ENCODE measurements at regions not wholly inside any gene's neighbourhood (a gene's known extent, or its start where the extent isn't known, plus 50 kb on each side); places are given as distances from the start of the nearest gene placed in this dataset.

DNA sequence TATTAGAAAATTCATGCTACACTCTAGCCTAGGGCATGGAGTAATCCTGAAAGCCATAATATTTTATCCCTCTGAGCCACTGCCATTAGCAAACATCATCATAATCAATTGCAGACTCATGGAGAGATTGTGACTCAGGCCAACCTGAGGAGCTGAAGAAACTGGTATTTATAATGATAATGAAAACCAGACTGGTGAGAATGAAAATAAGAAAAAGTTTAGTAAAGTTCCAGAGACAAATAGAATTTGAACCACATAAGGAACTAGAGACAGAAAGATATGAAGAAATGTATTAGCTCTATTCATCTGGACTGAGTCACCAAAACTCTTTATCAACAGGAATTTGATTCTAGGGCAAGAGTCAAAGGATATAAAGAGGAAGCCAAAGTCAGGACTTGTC is 158.7 kb downstream of the DRD1 start:
- no peak for DNase-seq (ENCODE audit: low spot score)

DNA sequence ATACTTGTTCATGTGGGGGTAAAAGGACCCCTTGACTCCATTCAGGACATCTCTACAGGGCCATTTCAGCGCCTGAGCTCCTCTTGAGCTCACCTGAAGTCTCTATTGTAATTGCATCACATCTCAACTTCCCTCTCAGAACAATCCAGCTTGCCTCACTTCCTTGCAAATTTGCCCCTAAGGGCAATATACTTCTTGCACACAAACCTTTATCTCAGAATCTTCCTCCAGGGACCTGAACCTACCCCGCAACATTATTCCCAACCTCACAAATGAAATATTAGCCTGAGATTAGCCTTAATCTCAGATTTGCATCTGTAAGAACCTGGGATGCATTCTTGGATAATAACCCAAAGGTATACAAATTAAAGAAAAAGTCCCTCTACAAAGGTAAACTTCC is 159.2 kb downstream of the DRD1 start:
- DNase-seq (ENCODE audit: low spot score) = no peak

DNA sequence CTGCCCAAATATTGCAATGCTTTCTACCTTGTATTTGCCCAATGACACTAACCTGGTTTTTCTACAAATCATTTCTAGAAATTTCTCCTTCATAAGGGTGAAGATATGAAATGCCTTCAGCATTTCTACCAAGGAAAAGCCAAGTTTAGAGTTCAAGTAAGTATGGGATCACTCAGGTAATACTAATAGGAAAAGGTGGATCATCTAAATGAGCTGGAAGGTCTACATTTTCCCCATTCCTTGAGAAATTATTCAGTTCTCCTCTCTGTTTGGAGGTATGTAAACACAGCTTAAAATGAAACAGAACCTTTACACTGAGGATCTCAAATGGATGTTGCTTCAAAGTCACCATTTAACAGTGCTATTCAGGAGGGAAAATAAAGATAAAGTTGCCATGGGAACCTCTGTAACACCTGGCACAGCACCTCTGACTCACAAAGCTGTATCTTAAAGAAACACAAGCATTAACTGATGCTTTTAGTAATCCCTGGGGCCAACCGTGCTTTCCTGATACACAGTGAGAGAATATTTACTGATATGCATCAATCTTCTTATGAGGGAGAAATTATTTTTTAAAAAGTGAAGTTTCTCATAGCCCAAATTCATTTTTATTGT is 161.3 kb downstream of the DRD1 start:
- no peak for DNase-seq (ENCODE audit: low spot score)

DNA sequence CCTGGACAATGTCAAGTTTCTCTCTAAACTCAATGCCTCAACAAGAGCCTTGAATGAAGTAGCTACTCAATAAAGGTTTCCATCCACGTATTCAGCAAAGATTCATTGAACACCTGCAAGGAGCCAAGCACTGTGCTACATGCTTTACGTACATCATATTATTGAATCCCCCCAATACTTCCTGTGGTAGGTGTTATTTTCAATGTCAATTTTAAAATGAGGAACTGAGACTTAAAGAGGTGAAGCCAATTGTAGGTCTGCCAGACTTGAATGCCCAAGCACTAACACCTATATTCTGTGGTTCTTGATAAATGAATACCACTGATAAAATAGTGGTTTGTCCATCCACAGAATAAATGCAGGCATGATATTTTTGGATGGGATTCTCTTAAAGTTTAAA is 162.3 kb downstream of the DRD1 start:
- DNase-seq (ENCODE audit: low spot score) = no peak

DNA sequence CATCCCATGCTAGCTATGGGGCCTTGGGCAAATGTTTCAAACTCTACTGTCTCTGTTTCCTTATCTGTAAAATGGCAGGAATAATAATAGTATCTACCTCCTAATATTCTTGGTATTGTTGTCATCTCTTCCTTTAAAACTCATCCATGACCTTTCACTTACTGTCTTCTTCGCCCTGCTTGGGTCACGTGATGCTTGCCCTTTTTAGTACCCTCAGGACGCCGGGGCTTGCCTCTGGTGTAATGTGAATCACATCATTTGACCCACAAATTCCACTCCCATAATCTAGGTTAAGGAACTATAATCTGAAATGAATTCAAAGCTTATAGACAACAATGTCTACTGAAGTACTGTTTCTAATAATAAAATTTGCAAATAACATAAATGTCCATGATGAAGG is 162.7 kb downstream of the DRD1 start:
- no peak for DNase-seq (ENCODE audit: low spot score)

DNA sequence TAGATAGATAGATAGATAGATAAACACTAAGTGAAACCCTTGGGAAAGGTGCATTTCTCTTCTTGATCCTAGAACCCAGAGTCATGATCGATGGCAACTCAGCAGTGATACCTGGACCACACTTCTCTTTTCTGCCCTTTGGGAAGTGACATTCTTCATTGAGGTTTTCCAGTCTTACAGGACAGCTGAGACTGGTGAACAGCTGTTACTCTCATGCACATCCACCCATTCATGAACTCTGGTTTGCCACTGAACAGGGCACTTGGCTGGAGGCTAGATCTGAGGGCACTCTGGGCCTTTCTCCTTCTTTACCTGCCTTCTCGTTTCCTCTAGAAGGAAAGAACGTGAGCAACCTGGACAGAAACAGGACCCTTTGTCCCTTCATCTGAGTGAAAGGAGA is 164.5 kb downstream of the DRD1 start:
- no peak for DNase-seq (ENCODE audit: low spot score)

DNA sequence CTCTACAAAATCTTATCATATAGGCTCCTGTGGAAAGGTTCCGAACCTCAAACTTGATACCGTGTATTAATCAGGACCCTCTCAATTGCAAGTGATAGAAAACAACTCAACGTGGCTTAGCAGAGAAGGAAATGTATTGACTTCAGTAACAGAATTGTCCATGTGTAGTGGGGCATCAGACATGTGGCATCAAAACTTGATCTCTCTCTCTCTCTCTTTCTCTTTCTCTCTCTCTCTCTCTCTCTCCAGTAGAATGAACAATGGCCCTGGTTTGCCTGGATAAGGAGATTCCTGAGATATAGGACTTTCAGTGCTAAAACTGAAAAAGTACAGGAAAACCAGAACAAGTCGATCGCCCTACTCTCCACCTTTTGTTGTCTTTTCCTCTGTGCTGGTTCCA is 168.2 kb downstream of the DRD1 start:
- DNase-seq (ENCODE audit: low spot score) = no peak

DNA sequence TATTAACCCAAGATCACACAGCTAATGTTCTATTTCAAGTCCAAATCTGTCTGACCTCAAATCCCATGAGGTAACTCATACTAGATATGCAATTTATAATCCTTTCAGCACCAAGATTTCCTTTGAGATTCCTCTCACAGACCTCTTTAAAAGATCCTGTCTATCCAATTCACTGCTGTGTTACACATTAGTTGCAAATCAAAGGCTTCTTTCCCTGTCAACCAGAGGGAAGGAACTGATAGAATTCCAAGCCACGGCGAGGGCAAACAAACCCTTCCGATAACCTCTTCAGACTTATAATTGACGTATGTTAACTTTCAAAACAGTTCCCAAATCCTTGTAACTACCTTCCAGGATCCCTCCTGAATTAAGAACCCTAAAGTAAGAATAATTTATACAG is 168.9 kb downstream of the DRD1 start:
- DNase-seq (ENCODE audit: low spot score) = no peak

DNA sequence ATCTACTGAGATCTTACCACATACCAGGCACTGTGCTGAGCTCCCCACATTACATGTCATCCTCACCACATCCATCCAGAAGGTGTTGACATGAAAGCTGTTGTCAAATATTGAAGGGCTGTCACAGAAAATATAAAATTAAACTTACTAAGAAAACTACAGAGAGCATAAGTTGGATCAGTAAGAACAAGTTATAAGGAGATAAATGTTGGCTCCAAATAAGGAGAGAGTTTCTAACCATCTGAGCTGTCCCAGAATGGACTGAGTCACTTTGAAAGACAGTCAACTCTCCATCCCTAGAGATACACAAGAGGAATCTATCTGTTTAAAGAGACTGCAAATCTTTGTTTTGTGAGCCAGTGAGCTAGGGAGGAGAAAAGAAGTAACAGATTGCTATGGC is 169.8 kb downstream of the DRD1 start:
- DNase-seq (ENCODE audit: low spot score) = no peak

DNA sequence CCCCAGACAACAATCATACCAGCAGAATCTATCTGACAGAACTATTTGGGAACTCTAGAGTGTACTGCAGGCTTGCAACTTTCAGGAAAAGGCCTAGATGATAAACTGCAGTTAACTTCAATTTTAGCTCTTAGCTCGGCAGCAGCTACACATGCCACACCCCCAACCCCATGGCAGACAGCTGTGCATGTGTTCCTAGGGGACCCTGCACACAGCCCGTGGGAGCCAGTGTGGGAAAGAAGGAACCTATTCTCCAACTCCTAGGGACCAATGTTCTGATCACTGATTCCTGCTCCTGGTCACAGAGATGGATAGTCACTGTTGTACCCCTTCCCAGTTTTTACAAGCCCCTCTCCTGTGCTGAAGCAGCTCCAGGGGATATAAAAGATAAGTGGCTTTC is 179.6 kb downstream of the DRD1 start:
- no peak for DNase-seq (ENCODE audit: low spot score)

DNA sequence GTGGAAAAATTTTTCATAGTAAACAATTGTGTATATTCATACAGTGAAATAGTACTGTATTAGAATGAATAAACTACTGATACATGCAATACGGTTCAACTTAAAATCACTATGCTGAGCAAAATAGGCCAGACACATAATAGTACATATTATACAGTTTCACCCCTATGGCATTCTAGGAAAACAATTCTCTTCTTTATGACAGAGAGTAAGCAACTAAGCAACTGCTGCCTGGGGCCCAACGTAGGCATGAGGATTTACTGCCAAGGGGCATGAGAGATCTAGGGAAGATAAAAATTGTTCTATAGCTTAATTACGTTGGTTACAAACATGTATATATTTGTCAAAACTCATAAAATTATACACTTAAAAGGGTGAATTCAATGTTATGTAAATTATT is 180.2 kb downstream of the DRD1 start:
- no peak for DNase-seq (ENCODE audit: low spot score)

DNA sequence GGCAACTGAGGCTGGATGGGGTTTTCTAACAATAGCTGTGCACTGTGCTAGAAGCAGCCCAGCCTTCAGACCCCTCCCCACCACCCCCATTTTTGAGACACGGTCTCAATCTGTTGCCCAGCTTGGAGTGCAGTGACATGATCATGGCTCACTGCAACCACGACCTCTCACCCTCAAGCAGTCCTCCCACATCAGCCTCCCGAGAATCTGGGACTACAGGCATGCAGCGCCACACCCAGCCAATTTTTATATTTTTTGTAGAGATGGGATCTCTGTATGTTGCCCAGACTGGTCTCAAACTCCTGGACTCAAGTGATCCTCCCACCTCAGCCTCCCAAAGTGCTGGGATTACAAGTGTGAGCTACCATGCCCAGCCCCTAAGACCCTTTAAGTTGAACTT is 182.5 kb downstream of the DRD1 start:
- DNase-seq (ENCODE audit: low spot score) = no peak

DNA sequence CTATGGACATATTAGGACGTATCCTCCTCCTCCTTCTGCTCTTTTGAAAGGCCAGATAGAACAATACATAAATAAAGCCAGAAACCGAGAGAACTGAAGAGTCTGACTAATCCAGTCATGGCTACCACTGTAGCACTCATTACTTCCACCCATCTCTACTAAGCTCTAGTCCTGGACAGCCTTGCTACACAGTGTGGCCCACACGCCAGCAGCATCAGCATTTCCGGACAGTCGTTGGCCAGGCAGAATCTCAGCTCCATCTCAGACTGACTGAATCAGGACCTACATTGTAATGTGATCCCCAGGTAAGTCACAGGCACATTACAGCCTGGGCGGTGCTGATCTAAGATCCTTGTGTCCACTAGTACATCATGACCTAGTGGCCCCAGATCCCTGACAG is 182.9 kb downstream of the DRD1 start:
- no peak for DNase-seq (ENCODE audit: low spot score)

DNA sequence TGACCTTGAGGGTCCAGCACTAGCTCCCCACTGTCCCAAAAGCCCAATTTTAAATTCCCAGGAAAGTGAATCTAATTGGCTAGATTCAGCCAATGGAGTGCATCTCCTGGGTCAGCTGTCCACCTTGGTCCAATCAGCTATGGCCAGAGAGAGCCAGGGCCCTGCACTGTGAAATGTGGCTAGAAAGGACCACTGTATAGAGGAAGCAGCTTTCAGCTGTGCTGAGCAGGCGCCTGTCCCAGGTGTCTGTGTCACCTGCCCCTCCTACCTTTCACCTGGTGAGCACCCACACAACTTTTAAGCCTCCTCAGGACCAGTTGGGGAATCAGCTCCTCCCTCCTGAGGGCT is 186.2 kb downstream of the DRD1 start:
- DNase-seq (ENCODE audit: low spot score) = no peak

DNA sequence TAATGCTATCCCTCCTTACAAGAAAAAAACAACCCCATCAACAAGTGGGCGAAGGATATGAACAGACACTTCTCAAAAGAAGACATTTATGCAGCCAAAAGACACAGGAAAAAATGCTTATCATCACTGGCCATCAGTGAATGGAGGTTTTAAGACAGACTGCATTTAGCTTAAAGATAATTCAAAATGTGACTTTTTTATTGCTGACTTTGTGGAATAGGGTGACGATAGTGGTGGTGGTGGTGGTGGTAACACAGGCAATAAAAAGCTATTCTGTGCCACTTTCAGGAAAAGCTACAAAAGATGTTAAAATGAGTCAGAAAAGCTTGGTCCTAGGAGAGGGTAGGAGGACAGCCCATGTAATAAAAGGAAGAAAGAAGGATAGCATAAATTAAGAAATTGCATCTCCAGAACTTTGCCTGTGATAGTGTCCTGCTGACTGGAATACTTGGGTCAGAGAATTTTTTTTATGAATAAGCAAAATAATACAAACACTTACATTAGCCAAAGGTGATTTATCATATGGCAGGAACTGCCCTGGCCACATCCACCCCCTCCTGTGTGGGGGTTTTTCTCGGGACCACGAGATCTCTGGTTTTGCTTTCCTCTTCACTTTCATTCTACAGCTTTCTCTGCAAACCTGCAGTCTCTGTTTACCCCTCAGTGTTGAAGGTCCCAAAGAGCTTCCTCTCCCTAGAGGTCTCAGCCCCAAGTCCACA is 186.7 kb downstream of the DRD1 start:
- DNase-seq (ENCODE audit: low spot score) = no peak

DNA sequence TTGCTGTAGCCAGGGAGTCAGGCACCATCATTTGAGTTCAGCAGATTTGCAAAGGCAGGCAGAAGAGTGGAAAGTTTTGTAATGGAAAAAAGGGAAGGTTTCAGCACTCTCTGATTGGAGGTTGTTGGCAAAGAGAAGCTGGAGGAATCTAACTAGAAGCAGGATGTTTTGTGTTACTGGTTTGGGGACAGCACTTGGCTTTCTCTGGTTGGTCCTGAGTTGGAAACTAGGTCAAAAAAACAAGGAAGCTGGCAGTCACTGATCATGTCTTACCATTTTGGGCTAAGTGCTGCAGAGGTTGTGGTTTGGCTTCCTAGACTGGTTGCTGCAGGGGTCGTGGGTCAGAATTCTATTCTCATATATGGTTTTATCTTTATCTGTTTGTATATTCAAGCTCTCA is 189.8 kb downstream of the DRD1 start:
- DNase-seq (ENCODE audit: low spot score) = no peak

DNA sequence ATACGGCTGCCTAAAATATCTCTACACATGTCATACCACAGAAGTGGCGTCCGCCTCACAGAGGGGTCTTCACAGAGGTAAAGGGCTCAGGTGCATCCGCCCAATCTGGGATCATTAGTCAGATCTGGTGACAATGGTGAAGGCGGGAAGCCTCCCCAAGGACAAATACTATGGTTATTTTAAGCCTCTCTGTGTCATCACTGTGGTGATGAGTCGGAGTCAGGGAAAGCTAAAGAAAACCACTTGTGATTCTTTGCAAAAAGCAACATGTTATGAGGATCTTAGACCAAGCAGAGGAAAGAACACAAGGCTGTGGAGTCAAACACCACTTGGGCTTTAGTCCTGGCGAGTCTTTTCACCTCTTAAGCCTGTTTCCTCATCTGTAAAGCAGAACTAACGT is 190.4 kb downstream of the DRD1 start:
- DNase-seq (ENCODE audit: low spot score) = no peak

DNA sequence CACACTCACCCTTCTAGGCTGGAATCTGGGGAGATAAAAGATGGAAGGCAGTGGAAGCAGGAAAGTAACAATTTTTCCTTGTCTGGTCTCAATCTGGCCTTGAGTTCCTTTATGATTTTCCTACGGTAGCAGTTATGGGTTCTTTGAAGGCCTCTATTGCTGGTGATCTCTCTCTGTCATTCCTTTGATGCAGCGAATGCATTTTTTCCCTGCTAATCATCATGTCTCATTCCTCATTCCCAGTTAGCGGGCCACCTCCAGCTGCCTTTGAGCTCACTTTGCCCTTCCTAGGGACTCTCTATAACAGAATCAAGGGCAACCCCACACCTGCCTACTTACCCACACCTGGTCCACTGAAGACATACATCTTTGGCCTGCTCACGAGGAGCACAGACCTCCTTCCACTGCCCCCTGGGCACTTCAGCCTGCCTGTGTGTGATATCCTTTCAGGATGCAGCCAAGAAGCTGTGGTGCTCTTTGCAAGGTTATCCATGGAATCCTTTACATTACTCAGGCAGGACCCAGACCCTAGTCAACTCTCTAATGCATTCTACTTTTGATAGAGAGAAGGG is 191.7 kb downstream of the DRD1 start:
- no peak for DNase-seq (ENCODE audit: low spot score)

DNA sequence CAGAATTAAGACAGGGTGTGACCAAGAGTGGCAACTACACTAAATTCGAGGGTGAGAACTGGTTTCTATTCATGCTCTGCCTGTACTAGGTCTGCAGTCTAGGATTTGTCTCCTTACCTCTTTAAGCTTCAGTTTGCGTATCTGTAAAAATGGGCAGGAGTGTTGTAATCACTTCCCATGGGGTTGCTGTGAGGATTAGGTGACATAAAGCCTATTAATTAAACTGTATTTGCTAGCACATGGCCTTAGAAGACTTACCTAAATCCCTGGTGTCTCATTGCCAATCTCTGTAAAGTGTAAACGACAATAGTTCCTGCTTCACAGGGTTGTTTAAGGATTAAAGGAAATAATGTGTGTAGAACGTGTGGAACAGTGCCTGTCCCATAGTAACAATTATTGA is 193.6 kb downstream of the DRD1 start:
- no peak for DNase-seq (ENCODE audit: low spot score)

DNA sequence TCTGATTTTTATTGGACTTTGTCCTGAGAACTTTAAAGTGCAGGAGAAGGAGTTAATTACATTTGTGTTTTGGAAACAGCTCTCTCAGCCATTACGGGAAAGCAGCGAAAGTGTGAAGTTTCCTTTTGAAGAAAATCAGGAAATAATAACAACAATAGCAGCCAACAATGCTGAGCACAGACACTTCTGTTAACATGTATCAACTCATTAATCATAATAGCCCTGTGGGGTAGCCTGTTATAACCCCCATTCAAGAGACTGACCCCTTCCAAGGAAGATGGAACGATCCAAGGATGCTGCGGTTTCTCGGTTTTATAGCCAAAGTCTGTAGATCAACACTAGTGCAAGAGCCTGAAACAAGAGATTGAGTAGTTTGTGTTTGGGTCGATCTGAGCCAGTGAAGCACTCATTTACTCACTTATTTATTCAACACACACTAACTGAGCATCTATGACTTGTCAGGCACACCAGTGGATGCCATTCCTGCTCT is 195.5 kb downstream of the DRD1 start:
- no peak for DNase-seq (ENCODE audit: low spot score)

DNA sequence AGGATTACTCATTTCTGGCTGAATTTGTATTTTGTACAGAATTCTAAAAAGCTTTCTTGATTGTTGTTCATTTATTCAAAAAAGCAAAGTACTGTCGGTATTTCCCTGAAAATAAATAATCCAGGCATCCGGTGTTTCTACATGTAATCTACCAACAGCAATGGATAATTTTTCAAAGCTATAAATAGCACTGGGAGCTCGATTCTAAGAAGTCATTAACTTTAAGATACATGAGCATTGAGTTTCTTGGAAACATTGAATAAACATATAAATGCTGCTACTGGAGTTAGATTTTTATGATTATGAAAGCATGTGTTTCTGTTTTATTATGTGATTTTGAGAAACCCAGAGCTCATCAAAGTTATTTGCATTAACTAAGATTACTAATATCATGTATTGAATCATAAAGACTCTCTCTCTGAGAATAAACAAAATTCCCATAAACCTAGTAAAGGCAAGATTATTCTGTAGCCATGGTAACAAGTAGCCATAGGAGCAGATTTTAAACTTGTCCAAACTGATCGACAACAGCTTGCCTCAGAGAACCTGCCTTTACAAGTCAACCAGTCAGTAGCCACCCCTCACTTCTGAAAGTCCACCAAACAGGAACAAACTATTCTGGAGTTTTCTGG is 197.0 kb downstream of the DRD1 start:
- no peak for DNase-seq (ENCODE audit: low spot score)

DNA sequence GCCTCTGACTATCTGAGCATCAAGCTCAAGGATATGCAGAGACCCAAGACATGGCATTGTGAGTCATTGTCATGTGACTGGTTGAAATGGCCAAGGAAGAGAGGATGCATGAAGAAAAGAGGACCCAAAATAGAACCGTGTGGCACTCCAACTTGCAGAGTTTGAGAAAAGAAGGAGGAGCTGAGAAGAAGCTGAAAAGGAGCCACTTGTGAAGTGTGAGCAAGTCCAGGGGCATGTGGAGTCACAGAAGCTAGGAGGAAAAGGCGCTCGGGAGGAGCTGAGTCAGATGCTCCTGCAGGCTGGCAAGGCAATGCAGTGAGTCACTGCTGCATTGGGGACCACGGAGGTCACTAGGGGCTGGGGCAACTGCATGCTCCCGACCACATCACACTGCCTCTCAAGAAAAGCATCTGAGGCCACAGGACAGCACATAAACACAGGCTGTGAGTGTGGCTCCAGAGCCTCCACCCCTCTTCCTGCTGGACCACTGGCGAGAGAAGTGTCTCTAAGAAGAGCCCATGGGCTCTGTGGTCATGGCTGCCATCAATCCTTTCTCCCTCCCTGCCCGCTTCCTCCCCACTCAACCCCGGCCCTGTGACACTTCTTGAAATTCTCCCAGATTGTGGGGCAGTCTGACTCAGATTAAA is 197.6 kb downstream of the DRD1 start:
- DNase-seq (ENCODE audit: low spot score) = no peak

DNA sequence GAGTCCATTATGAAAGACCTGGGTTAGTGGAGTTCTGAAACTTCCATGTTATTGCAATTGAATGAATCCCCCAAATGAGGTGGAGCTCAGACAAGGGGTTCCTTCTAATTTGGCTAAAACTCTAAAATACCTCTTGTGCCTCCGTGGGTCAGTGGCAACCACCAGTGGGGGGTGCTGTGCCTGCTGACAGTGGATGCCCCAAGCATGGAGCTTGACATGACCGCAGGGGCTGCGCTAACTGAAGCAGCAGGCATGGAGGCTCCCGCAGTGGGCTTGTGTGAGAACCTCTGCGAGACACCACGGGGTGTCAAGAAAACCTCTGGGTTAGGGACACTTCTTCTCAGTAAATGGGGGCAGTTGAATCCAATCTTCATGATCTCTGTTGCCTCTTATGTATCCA is 200.5 kb downstream of the DRD1 start:
- no peak for DNase-seq (ENCODE audit: low spot score)
